RKO (cell line): ENCODE measurements at regions not wholly inside any gene's neighbourhood (a gene's known extent, or its start where the extent isn't known, plus 50 kb on each side); places are given as distances from the start of the nearest gene placed in this dataset.

Source experiments
- DNase-seq: peaks from one replicate; pipeline ENCODE4 v3.0.0-alpha.2; 2016; ENCODE audit warnings: low spot score

DNA sequence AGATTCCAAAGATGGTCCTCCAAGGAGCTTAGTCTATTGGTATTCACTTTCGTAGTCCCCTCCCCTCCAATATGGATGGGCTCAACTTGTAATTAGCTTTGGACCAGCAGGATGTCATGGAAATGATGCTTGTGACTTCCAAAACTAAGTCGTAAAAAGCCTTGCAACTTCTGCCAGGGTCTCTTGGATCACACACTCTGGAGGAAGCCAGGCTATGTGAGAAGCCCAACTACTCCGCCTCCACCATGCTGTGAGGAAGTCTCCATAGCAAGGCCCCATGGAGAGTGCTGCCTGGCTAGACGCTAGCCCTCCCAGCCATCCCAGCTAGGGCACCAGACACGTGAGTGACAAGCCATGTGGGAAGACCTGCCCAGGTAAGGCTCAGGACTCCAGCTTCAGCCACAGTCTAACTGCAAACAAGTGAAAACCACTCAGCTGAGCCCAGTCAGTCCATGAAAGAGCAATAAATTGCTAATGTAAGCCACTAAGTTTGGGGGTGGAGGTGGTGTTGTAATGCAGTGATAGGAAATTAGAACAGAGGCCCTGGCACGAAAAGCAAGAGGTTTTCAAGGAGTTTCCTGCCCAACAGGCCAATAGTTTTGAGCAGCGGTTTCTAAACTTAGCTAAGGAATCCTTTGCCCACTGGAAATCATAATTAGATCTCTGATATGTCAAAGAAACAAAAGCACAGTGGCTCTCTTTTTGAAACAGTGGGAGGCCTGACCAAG is 77.5 kb upstream of the GLI2 start:
- no peak for DNase-seq

DNA sequence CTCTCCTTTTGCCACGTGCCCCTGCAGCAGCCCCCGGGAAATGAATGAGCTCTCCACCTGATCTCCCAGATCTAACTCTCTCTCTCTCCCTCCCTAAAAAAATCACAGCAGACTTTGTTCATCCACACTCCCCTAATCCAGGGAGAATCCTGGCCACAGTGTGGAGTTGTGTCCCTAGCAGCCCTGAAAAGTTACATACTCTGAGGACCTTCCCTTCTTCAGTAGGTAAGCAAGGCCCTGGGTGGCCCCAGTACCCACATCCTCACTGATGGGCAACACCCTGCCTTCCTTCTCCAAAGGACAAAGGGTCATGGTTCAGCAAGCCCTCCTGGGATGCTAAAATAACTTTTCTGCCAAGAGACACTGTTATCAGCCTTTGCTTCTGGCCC is 76.9 kb upstream of the GLI2 start:
- DNase-seq = no peak

DNA sequence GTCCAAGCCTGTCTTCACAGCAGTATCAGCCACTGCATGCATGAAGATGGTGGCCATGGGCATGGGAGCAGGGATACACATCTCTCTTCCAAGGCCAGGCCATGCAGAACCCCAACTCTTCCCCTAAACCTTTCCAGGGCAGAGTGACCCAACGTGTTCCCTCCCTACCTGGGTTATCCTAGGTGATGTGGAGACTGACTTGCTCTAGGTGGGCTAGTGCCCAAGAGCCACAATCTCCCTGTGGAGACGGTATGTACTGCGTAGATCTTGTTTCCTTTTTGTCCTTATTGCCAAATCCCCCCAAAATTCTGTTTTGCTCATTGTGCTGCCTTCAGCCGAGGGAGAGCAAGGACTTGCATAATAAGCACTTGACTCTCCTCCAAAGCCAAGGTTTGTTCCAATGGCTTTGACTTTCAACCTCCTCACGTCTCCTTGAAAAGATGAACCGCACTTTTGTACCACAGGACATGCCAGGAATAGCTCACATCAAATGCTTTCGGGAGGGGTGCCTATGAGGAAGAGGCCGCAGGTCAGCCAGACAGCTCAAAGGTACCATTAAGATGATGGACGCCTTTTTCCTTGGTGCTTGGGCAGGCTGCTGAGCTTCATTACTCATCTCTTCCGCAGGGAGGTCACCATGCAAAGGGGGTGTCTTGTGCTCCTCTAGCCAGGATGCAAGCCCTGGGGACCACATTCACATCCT is 76.2 kb upstream of the GLI2 start:
- DNase-seq = no peak

DNA sequence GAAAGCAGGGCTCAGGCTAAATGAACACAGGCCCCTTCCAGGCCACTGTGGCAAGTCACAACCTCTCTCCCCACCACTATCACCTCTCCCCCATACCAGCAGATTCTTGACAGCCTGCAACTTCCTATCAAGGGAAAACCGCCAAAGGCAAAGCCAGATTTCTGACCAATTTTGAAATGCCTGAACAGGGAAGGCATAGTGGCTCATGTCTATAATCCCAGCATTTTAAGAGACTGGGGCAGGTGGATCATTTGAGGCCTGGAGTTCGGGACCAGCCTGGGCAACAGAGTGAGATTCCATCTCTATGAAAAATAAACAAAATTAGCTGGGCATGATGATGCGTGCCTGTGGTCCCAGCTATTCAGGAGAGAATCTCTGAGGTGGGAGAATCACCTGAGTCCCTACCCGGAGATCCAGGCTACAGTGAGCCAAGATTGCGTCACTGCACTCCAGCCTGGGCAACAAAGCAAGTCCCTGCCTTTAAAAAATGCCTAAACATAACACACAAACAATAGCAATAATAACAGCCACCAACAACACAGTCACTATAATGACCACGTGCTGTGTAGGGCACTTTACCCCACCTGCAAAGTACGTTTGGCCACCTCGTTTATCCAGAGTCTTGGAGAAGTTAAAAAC is 75.5 kb upstream of the GLI2 start:
- DNase-seq = no peak

DNA sequence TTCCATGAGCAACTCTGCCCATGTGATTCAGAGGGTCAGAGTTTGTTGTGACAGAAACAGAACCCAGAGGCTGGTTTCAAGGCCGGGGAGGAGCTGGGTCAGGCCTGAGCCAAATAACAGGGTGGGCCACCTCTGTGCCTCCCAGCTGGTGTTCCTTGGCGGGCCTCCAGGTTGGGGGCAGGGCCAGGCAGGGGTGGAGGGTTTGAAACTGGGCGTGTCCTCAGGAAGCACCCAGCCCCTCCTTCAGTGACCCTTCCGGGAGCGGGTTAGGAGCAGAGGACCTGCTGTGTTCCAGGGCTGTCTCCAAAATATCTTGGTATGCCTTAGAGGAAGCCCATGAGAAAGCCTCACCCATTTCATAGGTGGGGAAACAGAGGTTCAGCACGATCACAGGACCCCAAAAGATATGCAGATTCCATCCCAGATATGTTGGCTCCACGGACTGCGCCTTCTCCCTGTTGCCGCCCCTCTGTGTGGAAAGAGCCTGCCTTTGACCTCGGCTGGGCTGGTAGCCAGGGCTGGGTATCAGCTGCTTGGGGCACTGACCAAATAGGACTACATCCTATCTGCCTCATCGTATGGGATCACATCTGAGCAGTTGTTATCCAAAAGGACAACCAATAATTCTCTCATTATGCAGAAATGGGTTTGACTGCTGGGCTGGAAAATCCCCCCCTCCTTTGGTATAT is 74.8 kb upstream of the GLI2 start:
- no peak for DNase-seq

DNA sequence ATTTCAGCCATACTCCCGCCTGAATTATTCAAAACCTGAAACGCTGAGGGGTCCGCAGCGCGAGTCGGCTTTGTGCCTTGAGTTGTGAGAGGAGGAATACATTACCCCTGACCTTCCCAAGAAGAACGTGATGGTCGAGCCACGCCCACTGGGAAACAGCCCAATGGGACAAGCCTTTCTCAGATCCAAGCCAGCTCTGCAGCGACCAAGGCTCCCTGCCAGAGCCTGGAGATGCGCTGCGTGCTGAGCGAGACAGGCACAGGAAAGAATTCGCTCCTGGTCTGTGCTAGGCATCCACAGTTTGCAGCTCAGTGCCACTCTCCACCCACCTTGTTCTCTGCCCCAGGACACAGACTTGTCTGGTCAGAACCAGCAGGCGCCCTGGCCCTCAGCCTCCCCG is 74.1 kb upstream of the GLI2 start:
- no peak for DNase-seq

DNA sequence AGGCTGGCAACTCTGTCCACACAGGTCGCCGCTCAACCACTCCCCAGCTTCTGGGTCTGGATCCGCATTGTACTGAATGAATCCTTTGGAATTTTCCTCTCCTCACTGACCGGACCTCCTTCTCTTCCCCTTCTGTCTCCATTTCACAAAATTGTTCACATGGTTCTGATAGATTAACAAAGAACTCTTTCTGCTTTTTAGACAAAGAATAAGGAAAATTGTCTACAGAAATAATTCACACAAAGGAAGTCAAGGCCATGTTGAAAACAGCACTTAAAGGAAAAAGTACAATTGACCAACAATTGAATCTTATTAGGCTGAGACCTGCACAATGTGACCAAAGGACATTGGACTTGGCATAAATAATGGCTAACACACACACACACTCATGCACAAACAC is 73.6 kb upstream of the GLI2 start:
- no peak for DNase-seq

DNA sequence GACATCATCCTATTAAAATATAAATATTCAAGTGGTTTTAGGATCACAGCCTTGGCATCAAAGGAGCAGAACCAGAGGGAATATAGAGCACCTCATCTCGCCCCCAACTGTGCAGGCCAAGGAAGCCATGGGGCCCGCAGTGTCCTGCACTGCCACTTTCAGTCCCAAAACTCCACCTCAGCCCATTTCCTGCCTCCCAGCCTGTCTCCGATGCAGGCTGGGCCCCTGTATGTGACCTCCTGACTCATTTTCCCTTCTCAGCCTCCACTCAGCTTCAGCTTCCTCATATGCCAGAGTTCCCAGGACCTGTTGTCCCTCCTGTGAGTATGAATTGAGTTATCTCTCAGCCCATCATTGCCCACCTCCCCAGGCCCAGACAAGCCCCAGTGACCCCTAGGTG is 72.9 kb upstream of the GLI2 start:
- DNase-seq = no peak

DNA sequence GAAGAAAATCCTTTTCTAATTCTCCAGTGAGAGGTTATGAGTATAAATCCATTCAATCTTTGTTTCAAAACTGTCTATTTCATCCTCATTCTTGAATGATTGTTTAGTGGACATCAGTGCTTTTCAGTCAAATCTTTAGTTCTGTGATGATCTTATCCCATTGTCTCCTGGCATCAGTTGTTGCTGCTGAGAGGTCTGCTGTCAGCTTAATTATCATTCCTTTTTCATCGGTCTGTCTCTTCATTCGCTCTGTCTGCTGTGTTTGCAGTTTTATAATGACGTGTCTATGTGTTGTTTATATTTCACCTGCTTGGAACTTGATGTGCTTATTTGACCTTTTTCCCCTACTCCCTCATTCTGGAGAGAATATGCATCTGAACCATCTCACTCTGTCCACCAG is 69.2 kb upstream of the GLI2 start:
- DNase-seq = no peak

DNA sequence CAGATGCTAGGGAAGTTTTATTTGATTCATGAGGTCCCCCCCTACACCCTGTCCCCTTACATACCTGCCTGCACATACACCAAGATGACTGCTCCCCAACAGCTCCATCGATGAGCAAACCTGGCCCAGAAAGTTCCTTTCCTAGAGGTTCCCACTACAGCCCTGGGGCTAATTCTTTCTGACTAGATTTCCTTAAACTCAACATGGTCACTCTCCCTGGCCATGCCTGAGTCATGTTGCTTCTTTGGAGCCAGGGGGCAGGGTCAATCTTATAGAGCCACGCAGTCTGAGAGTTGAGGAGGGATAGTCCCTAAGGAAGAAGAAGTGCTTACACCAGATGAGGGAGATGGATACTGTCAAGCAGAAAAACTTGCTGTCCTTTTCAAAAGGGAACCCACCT is 67.7 kb upstream of the GLI2 start:
- DNase-seq = no peak

DNA sequence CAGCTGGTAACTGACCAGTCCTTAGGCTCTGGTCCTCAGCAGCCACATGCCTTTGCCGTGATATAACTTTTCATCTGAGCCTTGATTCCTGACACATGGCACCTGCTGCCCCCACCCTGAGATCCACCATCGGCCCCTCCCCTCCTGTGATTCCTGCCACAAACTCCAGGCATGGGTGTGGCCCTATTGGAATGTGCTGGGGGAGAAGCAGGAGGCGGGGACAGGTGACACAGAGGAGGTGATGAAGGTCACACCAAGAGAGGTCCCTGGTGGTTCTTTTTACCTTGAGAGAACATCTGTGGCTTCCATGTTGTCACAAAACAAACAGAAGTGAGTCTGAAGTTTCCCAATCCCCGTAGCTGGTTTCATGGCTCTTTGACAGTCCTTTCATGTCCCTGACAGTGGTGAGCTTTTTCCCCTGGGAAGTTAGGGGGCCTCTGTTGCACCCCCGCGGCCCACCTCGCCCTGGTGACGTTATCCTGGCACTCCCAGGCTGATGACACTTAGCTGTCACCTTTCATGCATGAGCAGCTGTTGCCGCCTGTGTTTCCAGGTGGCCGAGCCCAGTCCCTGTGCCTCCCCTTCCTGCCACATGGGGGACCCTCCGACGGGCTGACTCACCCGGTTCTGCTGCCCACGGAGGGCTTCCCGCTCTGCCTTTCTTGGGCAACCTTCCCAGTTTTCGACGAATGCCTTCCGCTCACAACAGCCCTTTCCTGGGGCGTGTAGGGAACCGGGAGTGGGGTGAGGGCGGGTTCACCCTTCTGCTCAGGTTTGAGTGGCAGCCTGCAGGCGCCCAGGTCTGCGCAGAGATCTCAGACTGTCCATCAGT is 66.3 kb upstream of the GLI2 start:
- no peak for DNase-seq

DNA sequence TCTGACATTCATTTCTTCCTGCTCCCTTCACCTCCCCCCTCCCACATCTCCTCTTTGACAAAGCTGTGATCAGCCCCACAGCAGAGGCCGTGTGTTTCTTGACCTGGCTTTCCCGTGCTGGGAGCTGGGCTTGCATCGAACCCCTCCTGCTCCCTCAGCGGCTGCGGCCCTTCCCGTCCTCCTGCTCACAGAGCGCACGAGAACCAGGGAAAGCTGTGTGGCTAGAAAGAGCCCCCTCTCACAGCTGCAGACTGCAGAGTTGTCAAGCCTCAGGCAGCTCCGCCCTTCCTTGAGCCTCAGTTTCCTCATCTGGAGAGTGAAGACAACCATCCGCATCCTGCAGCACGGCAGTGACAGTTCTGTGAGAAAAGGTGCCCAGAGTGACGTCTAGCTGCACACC is 65.7 kb upstream of the GLI2 start:
- DNase-seq = no peak

DNA sequence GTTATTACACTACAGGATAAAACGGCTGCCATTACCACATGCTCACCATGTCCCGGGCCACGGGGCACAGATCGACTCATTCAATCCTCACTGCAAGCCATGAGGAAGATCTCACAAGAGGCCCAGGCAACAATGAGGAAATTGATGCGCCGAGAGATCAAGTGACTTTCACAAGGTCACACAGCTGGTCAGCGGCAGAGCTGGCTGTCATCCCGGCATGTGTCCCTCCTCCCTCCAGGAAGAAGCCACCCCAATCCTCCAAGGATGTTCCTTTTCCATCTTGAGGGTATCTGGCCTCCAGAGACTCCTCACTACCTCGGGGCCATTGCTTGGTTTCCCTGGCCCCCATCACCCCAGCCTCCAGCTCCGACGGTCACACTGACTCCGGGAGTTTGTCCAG is 65.3 kb upstream of the GLI2 start:
- no peak for DNase-seq

DNA sequence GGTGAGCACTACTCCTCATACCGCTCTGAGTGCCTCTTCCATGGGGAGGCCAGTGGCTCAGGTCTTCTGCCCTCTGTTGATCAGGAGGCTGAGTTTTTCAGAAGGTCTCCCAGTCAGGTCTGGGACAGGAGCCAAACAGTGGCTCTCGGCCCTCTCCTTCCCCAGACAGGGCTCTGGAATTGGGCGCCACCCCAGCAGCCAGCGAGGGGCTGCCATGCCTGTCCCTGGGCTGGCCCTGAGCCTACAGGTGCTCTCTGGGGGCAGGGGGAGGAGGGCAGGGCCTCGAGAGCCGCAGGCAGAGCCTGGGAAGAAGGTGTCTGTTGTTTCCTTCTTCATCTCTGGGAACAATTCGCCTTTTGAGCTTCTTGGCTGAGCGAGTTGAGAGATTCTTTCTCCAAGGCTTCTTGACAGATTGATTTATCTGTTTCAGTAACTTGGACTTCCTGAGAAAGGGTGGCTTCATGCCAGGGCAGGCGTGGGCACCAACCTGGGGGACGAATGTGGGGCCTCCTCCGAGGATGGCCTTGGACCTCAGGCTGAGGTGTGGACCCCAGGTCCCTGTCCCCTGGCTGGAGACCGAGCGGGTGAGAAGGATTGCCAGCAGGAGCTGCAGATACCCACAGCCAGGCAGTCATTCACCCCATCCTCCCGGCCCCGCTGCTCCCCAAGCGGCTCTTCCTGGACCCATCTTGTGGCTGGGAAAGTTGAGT is 64.7 kb upstream of the GLI2 start:
- DNase-seq = no peak

DNA sequence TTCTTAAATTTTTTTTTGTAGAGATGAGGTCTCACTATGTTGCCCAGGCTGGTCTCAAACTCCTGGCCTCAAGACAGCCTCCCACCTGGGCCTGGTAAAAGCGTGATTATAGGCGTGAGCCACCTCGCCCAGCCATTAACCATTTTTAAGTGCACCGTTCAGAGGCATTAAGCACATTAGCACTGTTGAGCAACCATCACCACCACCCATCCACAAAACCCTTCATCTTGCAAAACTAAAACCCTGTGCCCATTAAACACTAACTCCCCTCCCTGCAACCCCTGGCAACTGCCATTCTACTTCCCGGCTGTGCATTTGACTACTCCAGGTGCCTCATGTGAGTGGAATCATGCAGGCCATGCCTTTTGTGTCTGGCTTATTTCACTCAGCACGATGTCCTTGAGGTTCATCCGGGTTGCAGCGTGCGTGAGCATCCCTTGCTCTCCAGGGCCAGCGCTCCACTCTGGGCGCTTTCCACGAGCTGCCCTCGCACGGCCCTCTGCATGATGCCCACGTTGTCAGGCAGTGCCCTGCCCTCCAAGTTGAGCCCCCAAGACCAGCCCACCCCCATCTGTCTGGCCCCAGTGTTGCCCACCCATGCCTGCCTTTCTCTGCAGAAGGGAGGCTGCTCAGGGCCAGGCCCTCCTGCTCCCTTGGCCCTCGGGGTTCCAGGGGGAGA is 63.0 kb upstream of the GLI2 start:
- no peak for DNase-seq

DNA sequence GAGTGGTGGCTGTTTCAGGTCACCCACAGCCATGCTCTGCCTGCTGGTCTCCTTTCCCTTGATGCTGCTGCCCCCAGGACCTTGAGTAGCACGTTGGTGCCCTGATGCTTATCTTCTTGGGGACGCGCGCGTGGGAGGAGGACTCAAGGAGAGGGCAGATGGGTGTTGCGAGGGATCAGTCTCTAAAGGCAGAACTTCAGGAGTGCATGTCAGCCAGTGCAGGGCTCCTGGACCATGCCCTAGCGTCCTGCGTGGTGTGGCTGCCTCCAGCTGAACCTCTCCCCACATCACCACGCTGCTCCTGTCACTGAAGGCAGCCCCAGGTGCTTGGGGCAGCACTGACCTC is 62.5 kb upstream of the GLI2 start:
- no peak for DNase-seq

DNA sequence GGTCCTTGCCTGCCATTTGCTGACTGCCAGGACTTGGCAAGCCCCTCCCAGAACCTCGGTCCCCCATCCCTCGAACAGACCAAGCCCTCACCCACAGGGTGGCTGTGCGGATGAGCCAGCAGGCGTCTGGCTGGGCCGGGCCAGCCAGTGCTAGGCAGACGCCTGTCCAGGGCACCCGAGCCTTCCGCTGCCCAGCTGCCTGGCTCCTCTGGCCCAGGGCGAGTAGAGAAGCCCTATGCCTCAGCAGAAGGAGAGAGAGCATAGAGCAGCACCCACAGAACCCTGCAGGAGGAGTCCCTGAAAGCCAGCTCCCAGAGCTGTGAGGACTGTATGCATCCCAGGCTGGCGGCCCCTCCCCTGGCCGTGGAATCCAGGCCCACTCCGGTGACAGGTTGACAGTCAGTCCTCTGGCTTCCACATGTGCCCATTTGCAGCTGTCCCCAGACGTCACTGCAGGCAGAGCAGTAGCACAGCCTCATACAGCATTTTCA is 62.1 kb upstream of the GLI2 start:
- no peak for DNase-seq

DNA sequence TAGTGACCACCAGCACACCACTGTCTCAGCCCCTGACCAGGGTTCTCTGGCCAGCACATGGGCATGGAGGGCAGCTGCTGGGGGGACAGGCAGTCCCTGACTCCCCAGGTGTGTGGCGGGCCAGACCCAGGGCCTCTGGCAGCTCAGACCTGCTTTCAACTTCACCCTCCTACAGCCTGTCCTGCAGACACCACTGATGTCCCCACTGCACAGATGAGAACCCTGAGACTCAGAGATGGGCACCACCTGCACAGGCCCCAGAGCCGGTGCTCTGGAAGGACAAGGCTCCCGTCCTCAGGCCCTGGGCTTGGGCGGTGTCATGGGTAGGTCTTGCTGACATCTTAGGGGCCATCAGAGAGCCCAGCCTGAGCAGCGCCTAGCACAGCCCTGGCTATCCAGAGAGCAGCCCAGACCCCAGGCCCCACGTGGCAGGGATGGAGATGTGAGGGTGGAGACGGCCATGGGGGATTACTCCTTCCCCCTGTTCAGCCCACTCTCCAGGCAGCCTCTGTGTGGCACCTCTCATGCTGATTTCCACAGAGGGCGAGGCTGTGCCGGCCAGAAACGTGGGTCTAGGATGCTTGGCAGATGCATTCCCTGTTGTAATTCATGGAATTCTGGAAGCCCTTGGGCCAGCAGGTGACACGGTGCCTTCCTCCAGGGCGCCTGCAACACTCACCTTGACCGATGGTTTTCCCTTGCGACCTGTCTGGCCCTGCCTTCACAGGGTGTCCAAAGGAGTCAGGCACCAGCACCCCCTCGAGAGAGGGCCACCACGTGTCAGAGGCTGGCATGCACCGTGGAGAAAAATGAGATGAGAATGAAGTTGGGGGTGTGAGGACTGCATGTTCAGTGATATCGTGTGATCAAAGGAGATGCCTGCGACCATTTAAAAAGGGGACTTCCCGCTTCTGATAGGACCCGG is 61.2 kb upstream of the GLI2 start:
- no peak for DNase-seq

DNA sequence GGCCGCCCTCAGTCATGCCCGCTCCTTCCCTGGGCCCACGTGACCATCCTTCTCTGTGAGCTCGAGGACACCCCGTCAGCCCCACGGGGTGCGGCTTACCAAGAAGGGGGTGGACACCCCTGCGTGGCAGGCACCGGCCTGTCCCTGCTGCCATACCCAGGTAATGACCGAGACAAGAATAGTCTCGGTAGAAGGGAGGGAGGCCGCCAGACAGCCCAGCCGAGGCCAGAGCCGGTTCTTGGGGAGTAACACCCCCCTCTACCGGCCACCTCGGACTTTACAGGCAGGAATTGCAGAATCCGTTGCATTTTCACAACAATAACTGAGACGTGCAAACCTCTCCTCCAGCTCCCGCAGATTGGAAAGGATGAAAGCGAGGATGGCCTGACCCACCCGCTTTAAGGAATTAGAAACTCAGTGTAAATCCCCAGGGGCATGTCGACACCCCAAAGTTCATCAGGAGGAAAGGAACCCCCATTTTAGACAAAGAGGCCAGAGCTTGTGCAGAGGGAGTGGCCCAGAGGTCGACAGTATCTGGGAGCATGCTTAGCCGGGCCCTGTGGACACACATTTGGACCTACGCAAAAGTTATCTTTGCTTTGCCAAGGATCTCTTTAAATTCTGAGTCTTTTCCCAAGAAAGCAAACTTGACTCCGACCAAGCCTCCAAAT is 60.1 kb upstream of the GLI2 start:
- DNase-seq = peak; percentile 41
